ENCODE measurements at regions not wholly inside any gene's neighbourhood (a gene's known extent, or its start where the extent isn't known, plus 50 kb on each side); places are given as distances from the start of the nearest gene placed in this dataset.
"Not testable (repeated sequence)": the region's sequence is repeated elsewhere in the genome, so short reads cannot be mapped to it uniquely, and the experiment has no call there.

DNA sequence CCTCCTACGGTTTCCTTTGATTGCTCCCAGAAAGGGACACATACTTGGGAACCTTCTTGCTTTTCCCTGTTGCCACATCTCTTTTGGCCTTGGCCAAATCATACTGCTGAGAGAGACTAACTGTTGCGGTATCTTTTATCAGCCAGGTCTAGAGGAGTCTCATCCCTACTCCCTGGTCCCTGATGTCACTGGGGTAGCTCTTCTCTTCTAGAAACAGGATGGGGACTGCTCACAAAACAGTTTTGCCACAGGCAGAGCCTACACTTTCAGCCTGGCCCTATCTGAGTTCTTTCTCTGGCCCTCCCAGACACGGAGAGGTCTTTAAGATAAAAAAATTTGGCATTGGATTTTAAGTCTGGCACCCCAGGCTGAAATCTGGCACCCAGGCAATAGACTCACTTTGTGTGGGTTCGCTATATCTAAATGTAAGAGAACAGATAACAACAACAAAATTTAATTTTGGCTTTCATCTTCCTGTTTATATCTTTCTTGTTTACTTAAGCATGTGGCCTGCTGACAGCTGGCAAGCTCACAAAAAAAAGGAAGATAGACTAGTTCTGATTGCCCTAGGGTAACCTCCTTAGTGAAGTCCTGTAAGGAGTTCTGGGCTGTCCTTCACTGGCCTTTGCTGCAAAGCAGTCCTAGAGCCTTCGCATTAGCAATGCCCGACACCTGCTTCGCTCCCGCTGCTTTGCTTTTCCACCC, 228.3 kb upstream of the NPVF start:
- no peak for TF ChIP-seq POLR2A (IDR thresholded peaks at IDR 0.05)
- TF ChIP-seq POLR2AphosphoS5 (IDR thresholded peaks at IDR 0.05): peak; percentile 87
- no peak for TF ChIP-seq EP300 (IDR thresholded peaks at IDR 0.05)
- Histone ChIP-seq H3K27ac (peak overlapping the region in 3 of 4 donors; percentile 3 to 64 (median 40)), H3K4me3 (no peak overlapping the region), H3K9me3 (no peaks in the 10 kb centered on the region), H3K4me1 (peaks cover 0 to 30% (median 3%) of the 10 kb centered on the region in 3 donors), H3K27me3 (no peaks in the 10 kb centered on the region), H3K36me3 (no peaks in the 10 kb centered on the region)
- ATAC-seq: peak; percentile 63
- 44 to 46% methylated on average over 3 to 8 of the region's 8 CpGs for WGBS, 2 donors (ENCODE audit: low coverage in 1 of 2)

DNA sequence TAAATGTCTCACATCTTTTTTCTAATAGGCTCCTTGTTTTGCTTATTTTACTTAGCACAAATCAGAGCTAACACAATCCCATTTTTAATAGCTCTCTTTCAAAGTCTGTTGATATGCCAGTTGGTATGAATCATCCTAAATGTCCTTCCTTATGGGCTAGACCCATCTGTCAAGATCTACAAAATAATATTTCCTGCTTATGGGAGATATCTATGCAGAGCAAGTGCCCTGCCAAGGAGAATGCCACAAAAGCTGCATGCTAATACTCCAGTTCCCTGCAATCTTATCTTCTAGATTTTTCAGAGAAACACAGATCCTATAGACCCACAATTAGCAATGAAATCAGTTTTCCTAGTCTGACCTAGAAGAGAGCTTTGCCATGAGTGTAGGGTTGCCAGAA, 230.8 kb upstream of the NPVF start:
- Histone ChIP-seq H3K27me3 (peaks cover 1% of the 10 kb centered on the region), H3K9me3 (no peaks in the 10 kb centered on the region), H3K4me3 (no peak overlapping the region), H3K36me3 (no peaks in the 10 kb centered on the region), H3K27ac (no peak overlapping the region), H3K4me1 (peaks cover 0 to 30% (median 3%) of the 10 kb centered on the region in 3 donors)
- no peak for ATAC-seq
- TF ChIP-seq, protein P1, sequence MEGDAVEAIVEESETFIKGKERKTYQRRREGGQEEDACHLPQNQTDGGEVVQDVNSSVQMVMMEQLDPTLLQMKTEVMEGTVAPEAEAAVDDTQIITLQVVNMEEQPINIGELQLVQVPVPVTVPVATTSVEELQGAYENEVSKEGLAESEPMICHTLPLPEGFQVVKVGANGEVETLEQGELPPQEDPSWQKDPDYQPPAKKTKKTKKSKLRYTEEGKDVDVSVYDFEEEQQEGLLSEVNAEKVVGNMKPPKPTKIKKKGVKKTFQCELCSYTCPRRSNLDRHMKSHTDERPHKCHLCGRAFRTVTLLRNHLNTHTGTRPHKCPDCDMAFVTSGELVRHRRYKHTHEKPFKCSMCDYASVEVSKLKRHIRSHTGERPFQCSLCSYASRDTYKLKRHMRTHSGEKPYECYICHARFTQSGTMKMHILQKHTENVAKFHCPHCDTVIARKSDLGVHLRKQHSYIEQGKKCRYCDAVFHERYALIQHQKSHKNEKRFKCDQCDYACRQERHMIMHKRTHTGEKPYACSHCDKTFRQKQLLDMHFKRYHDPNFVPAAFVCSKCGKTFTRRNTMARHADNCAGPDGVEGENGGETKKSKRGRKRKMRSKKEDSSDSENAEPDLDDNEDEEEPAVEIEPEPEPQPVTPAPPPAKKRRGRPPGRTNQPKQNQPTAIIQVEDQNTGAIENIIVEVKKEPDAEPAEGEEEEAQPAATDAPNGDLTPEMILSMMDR (IDR thresholded peaks at IDR 0.05): no peak
- no peak for TF ChIP-seq EP300 (IDR thresholded peaks at IDR 0.05)

DNA sequence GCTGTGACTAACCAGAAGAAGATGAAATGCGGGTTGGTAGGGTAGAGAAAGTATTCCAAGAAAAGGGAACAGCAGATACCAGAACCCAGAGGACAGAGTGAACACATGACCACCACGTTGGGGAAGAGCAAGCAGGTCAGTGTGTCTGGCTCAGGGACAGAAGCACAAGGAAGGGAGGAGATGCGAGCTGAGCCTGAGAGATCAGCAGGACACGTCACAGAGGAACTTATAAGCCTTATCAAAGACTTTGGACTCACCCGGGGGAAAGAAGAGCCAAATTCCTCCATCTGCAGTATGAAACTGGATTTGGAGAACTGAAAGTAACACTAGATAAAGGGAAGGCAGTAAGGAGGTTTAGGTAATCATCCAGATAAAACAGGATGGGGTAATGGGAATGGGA, 232.1 kb upstream of the NPVF start:
- ATAC-seq: no peak
- Histone ChIP-seq H3K4me3 (no peak overlapping the region), H3K4me1 (peaks cover 0 to 21% (median 3%) of the 10 kb centered on the region in 3 donors), H3K36me3 (no peaks in the 10 kb centered on the region), H3K27ac (no peak overlapping the region), H3K27me3 (peaks cover 7% of the 10 kb centered on the region), H3K9me3 (no peaks in the 10 kb centered on the region)
- WGBS, 2 donors (ENCODE audit: low coverage in 1 of 2): 53 to 62% methylated on average over 4 to 5 of the region's 5 CpGs
- TF ChIP-seq POLR2A (IDR thresholded peaks at IDR 0.05) (no peak), EP300 (IDR thresholded peaks at IDR 0.05) (no peak), POLR2AphosphoS5 (IDR thresholded peaks at IDR 0.05) (no peak)
- TF ChIP-seq, protein P1 (IDR thresholded peaks at IDR 0.05): no peak

DNA sequence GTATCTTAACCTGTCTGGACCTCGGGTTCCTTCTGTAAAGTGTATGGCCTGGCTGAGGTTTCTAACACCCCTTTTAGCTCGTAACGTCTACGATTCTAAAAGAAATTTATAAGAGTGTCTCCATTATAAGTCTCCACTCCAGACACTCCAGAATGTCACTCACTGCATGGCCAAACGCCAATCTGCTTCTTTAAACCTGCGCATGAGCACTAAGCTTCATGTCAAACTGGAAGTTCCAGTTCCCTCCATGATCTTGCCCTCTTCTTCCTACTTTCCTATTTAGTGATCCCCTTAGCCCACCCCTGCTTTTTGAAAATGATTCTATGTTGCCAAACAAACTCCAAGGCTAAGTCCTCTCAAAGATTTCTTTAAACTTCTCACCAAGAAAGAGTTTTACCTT, 241.4 kb upstream of the NPVF start:
- ATAC-seq: no peak
- TF ChIP-seq, protein P1 (IDR thresholded peaks at IDR 0.05): no peak
- TF ChIP-seq POLR2A (IDR thresholded peaks at IDR 0.05) (no peak), POLR2AphosphoS5 (IDR thresholded peaks at IDR 0.05) (no peak), EP300 (IDR thresholded peaks at IDR 0.05) (no peak)
- Histone ChIP-seq H3K4me3 (no peak overlapping the region), H3K36me3 (no peaks in the 10 kb centered on the region), H3K27ac (no peak overlapping the region), H3K9me3 (no peaks in the 10 kb centered on the region), H3K27me3 (no peaks in the 10 kb centered on the region), H3K4me1 (no peaks in the 10 kb centered on the region)
- WGBS, 2 donors (ENCODE audit: low coverage in 1 of 2): 92 to 96% methylated on average over 4 to 6 of the region's 6 CpGs

DNA sequence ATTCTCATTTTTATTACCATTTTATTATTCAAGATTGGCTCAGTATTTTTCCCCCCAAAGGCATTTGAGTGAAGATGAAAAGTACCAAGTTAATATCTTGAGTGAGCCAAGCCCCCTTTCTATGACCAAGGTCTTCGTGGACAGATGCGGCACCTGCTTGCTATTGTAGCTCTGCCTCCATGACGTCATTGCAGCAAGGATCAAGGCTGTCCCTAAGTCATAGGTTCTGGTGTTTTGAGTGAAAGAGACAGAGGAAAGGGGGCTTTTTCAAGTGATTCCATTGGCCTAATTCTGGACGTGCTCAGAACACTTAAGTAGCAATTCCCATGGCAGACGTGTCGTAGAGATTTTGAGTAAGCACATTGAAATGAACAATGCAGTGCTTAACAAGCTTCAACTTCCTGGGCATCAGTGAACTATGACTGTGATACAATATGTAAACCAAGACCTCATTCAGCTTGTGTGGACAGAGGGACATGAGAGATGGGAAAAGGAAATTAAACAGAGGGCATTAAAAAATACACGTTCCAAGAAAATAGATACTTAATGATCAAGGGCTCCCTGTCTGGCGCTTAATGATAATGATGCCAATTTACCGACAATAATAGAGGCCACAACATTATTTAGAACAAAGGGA, 248.7 kb upstream of the NPVF start:
- no peak for TF ChIP-seq POLR2AphosphoS5 (IDR thresholded peaks at IDR 0.05)
- TF ChIP-seq POLR2A (IDR thresholded peaks at IDR 0.05): no peak
- TF ChIP-seq EP300 (IDR thresholded peaks at IDR 0.05): no peak
- TF ChIP-seq, protein P1 (IDR thresholded peaks at IDR 0.05): no peak
- H3K4me3 ChIP-seq: no peak overlapping the region
- H3K4me1 ChIP-seq: no peaks in the 10 kb centered on the region
- ATAC-seq: no peak
- no peaks in the 10 kb centered on the region for H3K9me3 ChIP-seq
- 74 to 80% methylated on average over 8 of the region's 9 CpGs for WGBS, 2 donors (ENCODE audit: low coverage in 1 of 2)
- no peak overlapping the region for H3K27ac ChIP-seq
- peaks cover 4% of the 10 kb centered on the region for H3K27me3 ChIP-seq
- no peaks in the 10 kb centered on the region for H3K36me3 ChIP-seq

DNA sequence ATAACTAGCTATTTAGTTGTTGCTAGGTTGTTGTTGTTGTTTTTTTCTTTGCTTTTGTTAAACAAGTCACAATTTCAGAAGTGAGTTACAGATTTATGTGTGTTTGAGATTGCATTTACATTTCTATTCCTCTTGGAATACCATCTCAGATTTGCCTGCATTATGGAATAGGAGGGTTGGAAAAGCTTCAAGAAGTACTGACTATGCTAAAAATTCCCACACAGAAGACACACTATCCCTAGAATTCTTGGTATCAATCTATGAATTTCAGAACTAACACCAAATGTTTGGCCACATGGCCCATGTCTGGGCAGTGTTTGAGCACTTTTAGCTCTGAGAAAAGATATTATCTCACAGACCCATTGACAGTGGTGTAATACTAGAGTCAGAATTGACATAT, 249.9 kb upstream of the NPVF start:
- H3K36me3 ChIP-seq, ATAC-seq, H3K4me1 ChIP-seq, H3K27me3 ChIP-seq, H3K9me3 ChIP-seq, H3K4me3 ChIP-seq, H3K27ac ChIP-seq: not testable (repeated sequence)

All from gastroesophageal sphincter (tissue), 4 donors.